Epithelial cell of prostate (primary cell): ENCODE measurements at regions not wholly inside any gene's neighbourhood (a gene's known extent, or its start where the extent isn't known, plus 50 kb on each side); places are given as distances from the start of the nearest gene placed in this dataset.
"Not testable (repeated sequence)": the region's sequence is repeated elsewhere in the genome, so short reads cannot be mapped to it uniquely, and the experiment has no call there.

ENCODE experiments used
- DNase-seq: peaks from one replicate; pipeline ENCODE4 v3.0.0-alpha.2; 2011; ENCODE audit warnings: low read depth, low spot score
- H3K27ac ChIP-seq: fragments of 450-650 bp; 2 replicates; pipeline ENCODE4 v1.5.1; 2017; ENCODE audit warnings: mild to moderate bottlenecking

GRCh38 chr6:6412221-6412620 lies 91.8 kb upstream of the F13A1 start:
- H3K27ac ChIP-seq: no peak overlapping the region
- DNase-seq: no peak

- no peak overlapping the region for H3K27ac ChIP-seq
- no peak for DNase-seq
These were observed 92.2 kb upstream of the F13A1 start for GRCh38 chr6:6412700-6413099.

GRCh38 chr6:6414931-6415330 lies 94.5 kb upstream of the F13A1 start:
- DNase-seq: no peak
- H3K27ac ChIP-seq: peak overlapping the region; percentile 44

GRCh38 chr6:6417475-6417874 lies 97.0 kb upstream of the F13A1 start:
- no peak overlapping the region for H3K27ac ChIP-seq

GRCh38 chr6:6418421-6418820 lies 98.0 kb upstream of the F13A1 start:
- no peak for DNase-seq
- no peak overlapping the region for H3K27ac ChIP-seq

More at GRCh38 chr6:6417475-6417874, 97.0 kb upstream of the F13A1 start:
- DNase-seq: no peak

GRCh38 chr6:6420107-6420506 lies 99.6 kb upstream of the F13A1 start:
- DNase-seq: no peak
- H3K27ac ChIP-seq: no peak overlapping the region

GRCh38 chr6:6434151-6434550 lies 113.7 kb upstream of the F13A1 start:
- DNase-seq: peak; percentile 58
- peak overlapping the region; percentile 36 for H3K27ac ChIP-seq

- H3K27ac ChIP-seq: no peak overlapping the region
- DNase-seq: no peak
These were observed 114.3 kb upstream of the F13A1 start for GRCh38 chr6:6434723-6435122.

GRCh38 chr6:6436366-6436765 lies 115.9 kb upstream of the F13A1 start:
- no peak for DNase-seq

GRCh38 chr6:6436946-6437345 lies 116.5 kb upstream of the F13A1 start:
- no peak overlapping the region for H3K27ac ChIP-seq
- DNase-seq: peak; percentile 74

More at GRCh38 chr6:6436366-6436765, 115.9 kb upstream of the F13A1 start:
- H3K27ac ChIP-seq: no peak overlapping the region

- DNase-seq: peak; percentile 45
- H3K27ac ChIP-seq: no peak overlapping the region
These were observed 117.8 kb upstream of the F13A1 start for GRCh38 chr6:6438286-6438685.

GRCh38 chr6:6439778-6440177 lies 119.3 kb upstream of the F13A1 start:
- no peak overlapping the region for H3K27ac ChIP-seq
- no peak for DNase-seq

- H3K27ac ChIP-seq: no peak overlapping the region
- no peak for DNase-seq
These were observed 131.5 kb upstream of the F13A1 start for GRCh38 chr6:6452002-6452401.

- DNase-seq: no peak
- no peak overlapping the region for H3K27ac ChIP-seq
These were observed 132.7 kb upstream of the F13A1 start for GRCh38 chr6:6453186-6453585.

- no peak for DNase-seq
- no peak overlapping the region for H3K27ac ChIP-seq
These were observed 133.2 kb upstream of the LY86 start for GRCh38 chr6:6455272-6455671.

GRCh38 chr6:6458172-6458571 lies 130.3 kb upstream of the LY86 start:
- DNase-seq: no peak
- H3K27ac ChIP-seq: no peak overlapping the region

- not testable (repeated sequence) for DNase-seq, H3K27ac ChIP-seq
These were observed 128.6 kb upstream of the LY86 start for GRCh38 chr6:6459963-6460362.

- no peak overlapping the region for H3K27ac ChIP-seq
- no peak for DNase-seq
These were observed 128.1 kb upstream of the LY86 start for GRCh38 chr6:6460416-6460815.

GRCh38 chr6:6461138-6461537 lies 127.4 kb upstream of the LY86 start:
- no peak for DNase-seq

GRCh38 chr6:6466967-6467761 lies 121.4 kb upstream of the LY86 start:
- peak; percentile 84 for DNase-seq
- peak overlapping the region; percentile 61 for H3K27ac ChIP-seq

More at GRCh38 chr6:6461138-6461537, 127.4 kb upstream of the LY86 start:
- no peak overlapping the region for H3K27ac ChIP-seq

- DNase-seq: peak; percentile 34
- H3K27ac ChIP-seq: peak overlapping the region; percentile 21
These were observed 119.4 kb upstream of the LY86 start for GRCh38 chr6:6469074-6469473.

- DNase-seq: no peak
- no peak overlapping the region for H3K27ac ChIP-seq
These were observed 118.4 kb upstream of the LY86 start for GRCh38 chr6:6470123-6470522.
